Gastrocnemius medialis (tissue), 4 donors: ENCODE measurements at regions not wholly inside any gene's neighbourhood (a gene's known extent, or its start where the extent isn't known, plus 50 kb on each side); places are given as distances from the start of the nearest gene placed in this dataset.

Experiments used
- CTCF ChIP-seq, 5 experiments: fragments of 450-650 bp in 3 of 5; fragments of 200-600 bp in 2 of 5; sonication (generic) in 2 of 5; IDR thresholded peaks in 4 of 5; conservative IDR thresholded peaks in 1 of 5; 1 replicate in 4 of 5; 2 replicates in 1 of 5; pipeline ENCODE4 v1.5.1; 2016 to 2019; ENCODE audit warnings: antibody characterized with exemption in 5 of 5, mild to moderate bottlenecking in 3 of 5, moderate library complexity in 3 of 5
- POLR2A ChIP-seq, 2 donors: fragments of 450-650 bp; IDR thresholded peaks; one replicate each; pipeline ENCODE4 v1.6.1; 2017; ENCODE audit warnings: antibody characterized with exemption in 2 of 2, mild to moderate bottlenecking in 2 of 2, moderate library complexity in 2 of 2

- TF ChIP-seq POLR2A (IDR thresholded peaks at IDR 0.05) (no peak), CTCF (IDR thresholded peaks at IDR 0.05 in 4 of 5, conservative IDR thresholded peaks at IDR 0.05 in 1 of 5) (no peak)
Observed at GRCh38 chr3:3923619-3924018, 124.4 kb downstream of the LRRN1 start.
